ENCODE measurements at regions not wholly inside any gene's neighbourhood (a gene's known extent, or its start where the extent isn't known, plus 50 kb on each side); places are given as distances from the start of the nearest gene placed in this dataset.

DNA sequence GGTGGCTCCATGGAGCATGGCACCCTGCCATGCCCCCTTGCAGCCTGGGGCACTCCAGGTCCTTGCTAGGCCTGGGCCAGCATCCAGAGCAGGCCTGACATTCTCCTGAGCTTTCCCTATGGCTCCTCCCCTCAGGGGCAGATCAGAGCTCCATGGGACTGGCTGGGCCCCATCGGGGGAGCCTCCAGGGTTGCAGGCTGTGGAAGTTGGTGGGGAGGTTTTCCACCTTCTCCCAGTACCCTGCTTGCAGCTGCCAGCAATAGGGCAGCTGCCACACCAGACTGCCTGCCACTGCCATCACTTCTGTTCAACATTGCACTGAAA lies 75.7 kb upstream of the TP63 start:
- DNase-seq (ENCODE audit: low read depth, low spot score): no peak

DNA sequence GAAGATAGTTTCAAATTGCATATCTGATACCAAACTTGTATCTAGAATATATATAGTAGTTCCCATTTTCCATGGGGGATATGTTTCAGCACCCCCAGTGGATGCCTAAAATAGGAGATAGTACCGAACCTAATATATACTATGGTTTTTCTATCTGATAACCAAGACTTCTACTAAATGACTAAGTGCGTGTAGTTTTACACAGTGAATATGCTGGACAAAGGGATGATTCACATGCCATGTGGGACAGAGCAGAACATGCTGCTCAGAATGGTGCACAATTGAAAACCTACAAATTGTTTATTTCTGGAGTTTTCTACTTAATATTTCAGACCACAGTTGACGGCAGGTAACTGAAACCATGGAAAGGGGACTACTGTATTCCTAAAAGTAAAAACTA lies 73.4 kb upstream of the TP63 start:
- DNase-seq (ENCODE audit: low read depth, low spot score): no peak

DNA sequence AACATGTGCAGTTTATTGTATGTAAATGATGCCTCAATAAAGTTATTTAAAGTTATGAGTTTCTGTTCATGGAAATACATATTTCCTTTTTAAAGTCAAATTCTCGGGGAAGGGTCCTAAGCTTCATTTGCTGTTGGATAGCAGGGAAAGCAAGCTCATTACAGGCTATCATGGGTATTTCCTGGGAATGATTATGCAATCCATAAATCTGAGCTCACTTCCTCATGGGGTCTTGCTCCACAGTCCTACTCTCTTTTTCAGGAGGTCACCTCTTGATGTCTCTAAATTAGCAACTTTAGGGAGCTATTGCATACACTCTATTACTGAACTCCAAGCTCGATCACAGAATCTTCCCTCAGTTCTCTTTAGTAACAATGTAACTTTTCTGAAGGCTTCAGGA lies 69.9 kb upstream of the TP63 start:
- DNase-seq (ENCODE audit: low read depth, low spot score): no peak

DNA sequence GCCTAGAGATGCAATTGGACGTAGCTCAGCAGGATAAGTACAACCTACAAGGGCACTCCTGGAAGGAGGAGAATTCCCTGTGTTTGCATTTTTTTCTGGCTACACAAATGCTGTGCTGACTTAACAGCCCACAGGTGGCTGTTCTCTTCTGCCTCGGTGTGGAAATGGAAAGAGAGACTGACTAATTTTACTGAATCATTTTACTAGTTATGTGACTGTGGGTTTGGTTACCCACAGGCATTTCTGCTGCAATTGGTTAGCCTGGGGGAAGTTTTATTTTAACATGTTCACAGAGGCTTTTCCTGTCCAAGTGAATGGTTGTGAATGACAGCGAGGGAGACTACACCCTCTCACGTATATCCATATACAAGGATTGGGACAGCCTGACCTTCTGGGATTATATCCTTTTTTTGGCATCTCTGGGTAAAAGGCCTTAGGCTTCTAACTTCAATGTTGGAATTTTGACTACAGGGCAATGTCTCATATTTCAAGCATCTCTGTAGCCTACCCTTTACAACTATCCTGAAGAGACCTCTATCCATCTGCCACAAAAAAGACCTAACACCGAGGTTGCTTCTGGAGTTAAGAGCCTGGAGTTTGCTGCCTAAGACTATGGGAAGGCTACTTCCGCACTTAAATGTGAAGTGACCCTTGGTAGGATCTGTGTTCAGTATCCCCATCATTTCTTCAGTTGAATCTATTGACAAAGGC lies 67.2 kb upstream of the TP63 start:
- no peak for DNase-seq (ENCODE audit: low read depth, low spot score)

DNA sequence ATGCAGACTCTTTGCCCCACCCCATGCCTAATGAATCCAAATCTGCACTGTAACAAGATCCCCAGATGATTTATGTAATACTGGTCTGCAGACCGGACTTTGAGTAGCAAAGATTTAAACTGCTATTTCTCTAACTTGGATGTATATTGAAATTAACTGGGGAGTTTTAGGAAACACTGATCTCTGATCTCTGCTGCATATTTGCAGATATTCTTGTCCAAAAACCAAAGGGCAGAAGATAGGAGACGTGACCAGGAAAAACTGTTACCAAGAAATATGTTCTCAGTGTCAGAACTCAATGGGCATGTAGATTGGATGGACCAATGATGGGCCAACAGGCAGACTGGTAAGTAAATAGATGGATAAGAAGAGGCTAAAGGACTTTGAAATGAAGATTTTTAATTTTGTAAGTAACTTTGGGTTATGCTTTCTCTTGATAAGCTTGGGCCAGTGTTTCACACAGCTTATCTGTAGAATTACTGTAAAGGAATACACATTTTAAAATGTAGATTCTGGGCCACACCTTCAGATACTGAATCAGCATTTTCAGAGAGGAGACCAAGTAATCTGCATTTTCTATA lies 64.5 kb upstream of the TP63 start:
- no peak for DNase-seq (ENCODE audit: low read depth, low spot score)

DNA sequence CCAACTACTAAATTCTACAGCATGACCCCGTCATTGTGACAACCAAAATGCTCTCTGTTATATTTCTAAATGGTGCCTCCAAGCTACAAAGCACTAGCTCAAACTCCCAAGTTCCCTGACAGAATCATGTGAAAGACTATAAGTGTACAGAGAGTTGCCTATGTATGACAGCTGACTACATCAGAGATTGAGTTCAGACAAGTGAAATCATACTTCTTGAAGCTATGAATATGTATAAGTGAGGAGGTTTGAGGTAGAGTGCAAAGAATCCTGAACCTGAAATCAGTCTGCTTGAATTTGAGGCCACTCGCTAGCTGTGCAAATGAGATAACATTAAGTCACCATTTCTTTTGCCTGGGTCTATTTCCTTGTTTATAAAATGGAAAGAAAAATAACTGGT lies 63.9 kb upstream of the TP63 start:
- no peak for DNase-seq (ENCODE audit: low read depth, low spot score)

DNA sequence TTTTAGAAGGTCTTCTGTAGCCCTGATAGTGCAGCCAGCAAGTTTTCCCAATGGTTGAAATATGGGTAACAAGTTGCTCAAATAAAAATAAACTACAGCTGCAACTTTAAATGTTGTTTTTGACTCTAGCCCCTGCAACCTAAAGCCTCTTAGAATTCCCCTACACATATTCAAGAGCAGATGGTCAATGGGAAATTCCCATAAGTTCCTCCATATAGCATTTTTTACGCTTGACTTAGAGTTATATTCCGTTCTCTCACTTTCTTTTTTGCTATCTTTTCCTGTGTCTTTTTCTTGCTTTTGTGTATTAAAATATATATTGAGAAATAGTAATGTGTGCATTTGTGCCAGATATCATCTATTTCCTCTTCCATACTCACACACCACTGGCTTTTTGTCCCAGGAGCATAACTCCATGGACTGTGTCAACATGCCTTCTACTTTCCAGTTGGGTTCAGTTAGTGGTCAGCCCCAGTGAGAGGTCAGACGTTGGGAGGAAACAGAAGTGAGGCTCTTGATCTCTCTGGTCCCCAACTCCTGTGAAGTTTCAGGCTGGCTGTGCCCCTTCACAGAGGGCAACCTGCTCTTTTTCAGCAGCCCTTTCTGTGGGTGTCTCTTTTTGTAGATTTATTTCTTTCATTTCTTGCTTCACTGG lies 63.3 kb upstream of the TP63 start:
- DNase-seq (ENCODE audit: low read depth, low spot score): no peak

DNA sequence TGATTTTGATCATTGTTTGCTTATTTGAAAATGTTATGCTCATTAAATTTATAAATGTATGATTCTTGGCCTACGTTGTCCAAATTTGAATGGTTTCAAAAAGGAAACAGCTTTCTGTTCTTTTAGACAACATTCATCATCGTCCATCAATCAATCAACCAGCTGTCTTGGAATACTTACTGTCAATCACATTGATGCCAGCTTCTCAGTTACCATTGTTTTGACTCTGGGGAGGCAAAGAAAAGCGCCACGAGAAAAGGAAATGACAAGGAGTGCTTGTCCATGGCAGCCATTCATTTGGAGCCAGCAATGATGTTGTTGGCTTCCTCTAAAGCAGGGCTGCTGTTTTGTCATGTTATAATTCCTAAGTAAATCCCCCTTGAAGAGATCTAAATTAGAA lies 62.2 kb upstream of the TP63 start:
- no peak for DNase-seq (ENCODE audit: low read depth, low spot score)

DNA sequence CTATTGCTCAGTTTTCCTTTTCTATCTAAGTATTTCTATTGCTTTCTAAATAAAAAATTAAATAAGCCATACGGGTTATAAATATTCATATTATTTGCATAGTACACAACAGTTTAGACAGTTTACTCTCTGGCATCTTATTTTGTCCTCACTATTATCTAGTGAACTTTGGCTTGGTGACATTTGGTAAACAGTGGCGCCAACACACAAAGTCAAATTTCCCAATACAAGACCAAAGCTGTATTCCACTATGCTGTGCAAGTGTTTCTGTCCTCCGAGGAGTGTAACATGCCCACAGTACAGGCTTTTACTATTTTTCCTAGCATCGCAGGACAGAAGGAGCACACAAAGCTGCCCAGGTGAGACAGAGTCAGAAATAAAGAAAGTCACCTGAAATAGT lies 61.7 kb upstream of the TP63 start:
- DNase-seq (ENCODE audit: low read depth, low spot score): no peak

DNA sequence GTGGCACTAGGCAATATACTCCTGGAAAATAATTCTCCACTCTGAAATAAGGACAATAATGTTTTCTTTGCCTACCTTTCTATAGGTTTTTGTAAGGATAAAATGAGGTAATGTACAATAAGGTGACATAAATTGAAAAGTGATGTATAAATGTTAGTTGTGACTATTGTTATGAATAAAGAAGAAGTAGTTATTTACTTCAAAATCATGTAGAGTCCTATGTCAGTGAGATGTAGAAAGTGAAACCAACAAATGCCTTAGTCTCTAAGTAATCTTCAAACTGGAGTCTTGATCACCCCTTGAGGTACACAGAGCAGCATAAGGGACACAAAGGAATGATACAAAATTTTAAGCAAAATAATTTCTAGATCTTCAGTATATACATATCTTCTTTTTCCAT lies 60.3 kb upstream of the TP63 start:
- DNase-seq (ENCODE audit: low read depth, low spot score): no peak

DNA sequence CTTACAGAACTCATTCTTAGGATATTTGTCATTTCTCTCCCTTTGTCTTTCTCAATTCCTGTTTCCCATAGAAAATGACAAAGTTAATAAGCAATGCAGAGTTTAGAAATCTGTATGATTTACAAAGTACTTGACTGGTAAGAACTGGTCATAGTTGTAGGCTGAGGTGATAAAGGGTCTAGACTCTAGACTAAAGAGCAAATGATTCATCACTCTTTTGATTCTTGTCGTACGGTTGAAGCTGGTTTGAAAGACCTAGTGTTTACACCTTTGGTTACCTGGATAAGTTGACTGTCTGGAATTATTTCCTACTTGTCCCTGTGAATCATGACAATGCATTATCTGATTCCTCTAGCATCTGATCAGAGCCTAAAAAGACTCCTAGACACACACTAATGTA lies 58.9 kb upstream of the TP63 start:
- no peak for DNase-seq (ENCODE audit: low read depth, low spot score)

DNA sequence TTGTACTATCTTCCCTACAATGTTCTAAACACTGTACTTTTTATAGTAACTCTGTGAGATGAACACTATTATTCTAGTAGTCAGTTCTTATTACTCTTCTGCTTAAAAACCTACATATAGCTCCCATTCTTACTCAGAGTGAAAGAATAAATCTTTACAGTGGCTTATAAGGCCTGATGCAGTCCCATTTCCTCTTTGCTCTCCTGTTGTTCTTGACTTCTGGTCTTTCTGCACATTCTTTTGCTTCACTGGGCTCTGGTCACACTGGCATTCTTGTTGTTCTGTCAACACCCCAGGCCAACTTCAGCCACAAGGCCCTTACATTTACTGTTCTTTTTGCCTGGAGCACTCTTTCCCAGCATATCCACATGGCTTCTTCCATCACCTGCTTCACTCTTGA lies 58.2 kb upstream of the TP63 start:
- DNase-seq (ENCODE audit: low read depth, low spot score): peak; percentile 63

DNA sequence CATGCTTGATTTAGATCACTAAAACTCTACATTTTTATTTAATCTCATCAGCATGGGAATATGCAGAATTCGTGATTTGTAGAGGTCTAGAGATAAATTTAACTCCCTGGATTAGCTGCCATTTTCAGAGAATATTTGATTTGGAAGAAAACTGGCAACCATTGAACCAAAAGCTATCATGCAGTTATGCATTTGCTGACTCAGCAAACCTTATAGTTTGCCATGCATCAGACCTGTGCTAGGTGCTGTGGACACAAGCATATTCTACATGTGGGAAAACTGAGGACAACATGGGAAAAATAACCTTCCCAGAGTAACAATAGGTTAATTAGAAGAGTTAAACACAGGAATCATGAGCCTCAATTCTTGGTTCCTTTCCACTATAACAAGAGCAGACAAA lies 54.7 kb upstream of the TP63 start:
- no peak for DNase-seq (ENCODE audit: low read depth, low spot score)

DNA sequence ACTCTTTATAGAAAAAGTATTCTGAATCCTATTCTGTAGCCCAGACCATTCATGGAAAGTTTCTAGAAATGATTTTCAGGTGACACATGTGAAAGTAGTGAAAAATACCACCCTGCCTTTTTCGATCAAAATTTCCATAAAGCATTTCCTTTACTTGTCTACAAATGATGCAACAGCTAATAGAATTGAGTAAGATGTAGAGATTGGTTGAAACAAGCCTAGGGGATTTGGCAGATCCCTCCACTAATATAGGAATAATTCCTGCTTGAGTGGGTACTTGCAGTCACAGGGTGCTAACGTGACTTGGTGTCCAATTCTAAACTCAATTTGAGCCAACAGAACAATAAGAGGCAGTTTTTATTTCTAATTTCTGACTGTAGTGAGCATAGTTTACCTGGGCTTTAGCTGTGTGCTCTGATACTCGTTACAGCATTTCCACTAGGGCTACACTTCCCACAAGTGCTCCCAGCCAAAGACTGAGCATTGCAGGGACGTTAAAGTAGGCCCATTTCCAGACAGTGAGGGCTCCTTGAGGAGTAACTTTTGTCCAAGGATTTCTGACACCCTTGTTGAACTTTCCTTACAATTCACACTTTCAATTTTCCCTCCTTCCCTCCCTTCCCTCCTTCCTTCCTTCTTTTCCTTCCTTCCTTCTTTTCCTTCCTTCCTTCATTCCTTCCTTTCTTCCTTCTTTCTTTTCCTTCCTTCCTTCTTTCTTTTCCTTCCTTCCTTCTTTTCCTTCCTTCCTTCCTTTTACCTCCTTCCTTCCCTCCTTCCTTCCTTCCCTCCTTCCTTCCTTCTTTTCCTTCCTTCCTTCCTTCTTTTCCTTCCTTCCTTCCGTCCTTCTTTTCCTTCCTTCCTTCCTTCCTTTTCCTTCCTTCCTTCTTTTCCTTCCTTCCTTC lies 53.9 kb upstream of the TP63 start:
- no peak for DNase-seq (ENCODE audit: low read depth, low spot score)

DNA sequence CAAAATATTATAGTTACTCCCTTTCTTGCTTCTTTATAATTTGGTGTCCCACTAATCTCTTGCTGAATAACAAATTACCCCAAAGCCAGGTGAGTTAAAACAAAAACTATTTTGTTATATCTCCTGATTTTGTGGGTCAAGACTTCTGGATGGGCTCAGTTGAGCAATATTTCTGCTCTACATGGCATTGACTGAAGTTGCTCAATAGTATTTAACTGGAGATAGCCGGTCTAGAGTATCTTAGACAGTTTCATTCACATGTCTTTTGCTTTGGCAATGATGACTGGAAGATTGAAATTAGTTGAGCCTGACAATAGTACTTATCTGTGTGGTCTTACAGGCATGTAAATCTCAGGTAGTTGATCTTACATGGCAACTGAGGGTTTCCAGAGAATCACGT lies 51.0 kb upstream of the TP63 start:
- no peak for DNase-seq (ENCODE audit: low read depth, low spot score)

Data from ELF-1 (cell line).